Ovary (tissue), 7 donors: ENCODE measurements at regions not wholly inside any gene's neighbourhood (a gene's known extent, or its start where the extent isn't known, plus 50 kb on each side); places are given as distances from the start of the nearest gene placed in this dataset.

ENCODE experiments used
- DNase-seq, 5 donors: peaks; one replicate each; pipeline ENCODE4 v3.0.0-alpha.2; 2019 to 2020
- H3K27ac ChIP-seq, 2 donors: fragments of 200-600 bp; one replicate each; pipeline versions ENCODE4 v1.5.1 to v1.8.0; 2019 to 2022
- H3K27me3 ChIP-seq: fragments of 200-600 bp; one replicate; pipeline ENCODE4 v1.8.0; 2022
- H3K36me3 ChIP-seq: fragments of 200-600 bp; sonication (generic); one replicate; pipeline ENCODE4 v1.5.1; 2019
- H3K4me1 ChIP-seq: one replicate; pipeline ENCODE4 v1.8.1; 2013; ENCODE audit warnings: mild to moderate bottlenecking, moderate library complexity; ENCODE audit not compliant: insufficient read depth
- H3K4me3 ChIP-seq: fragments of 200-600 bp; sonication (generic); one replicate; pipeline ENCODE4 v1.5.1; 2017
- H3K9me3 ChIP-seq, 2 donors: fragments of 200-600 bp in 1 of 2; sonication (generic) in 1 of 2; one replicate each; pipeline versions ENCODE4 v1.5.1 to v1.8.1; 2013 to 2019; ENCODE audit warnings: mild to moderate bottlenecking in 1 of 2, moderate library complexity in 1 of 2
- CTCF ChIP-seq, 3 donors: fragments of 450-650 bp in 2 of 3; fragments of 200-600 bp in 1 of 3; IDR thresholded peaks; one replicate each; pipeline versions ENCODE4 v1.5.1 to v1.8.0; 2016 to 2022; ENCODE audit warnings: antibody characterized with exemption in 3 of 3, mild to moderate bottlenecking in 1 of 3
- EP300 ChIP-seq: sonication (generic); formaldehyde crosslinking; IDR thresholded peaks from one replicate; pipeline ENCODE4 v1.6.1; 2017; ENCODE audit warnings: antibody characterized with exemption
- POLR2A ChIP-seq: fragments of 450-650 bp; IDR thresholded peaks from one replicate; pipeline ENCODE4 v1.6.1; 2017; ENCODE audit warnings: antibody characterized with exemption, mild to moderate bottlenecking, moderate library complexity
- WGBS, 3 donors: extraction: QIAGEN DNeasy Blood & Tissue Kit in 1 of 3; methylation state at CpG; one replicate each; pipeline versions ENCODE4 v1.1.5 to v1.1.7; 2013 to 2017; 5-methylcytosine and 5-hydroxymethylcytosine counted together
- intact Hi-C, 4 donors: fragments of 100-400 bp; cut with DNase I; formaldehyde crosslinking; loops; one replicate each; pipeline versions ENCODE4 v1.11.0 to v1.15.1; 2022 to 2023
- donor health status: DM: no; HTN: no; CAD: no; lungs with moderate emphysema.
- donor health status: DM: no; HTN: no; CAD: no.
- donor health status: Bipolar disorder and iron deficiency.
- donor health status: DM: no; HTN: no; CAD: no.
- donor health status: DM: yes; HTN: yes; CAD: no.

- intact Hi-C loops = loop anchor here in 3 of 4 donors (5.0 to 10.0 kb wide), 3 partner anchors 59 to 373 kb away; partner anchors contain the start of gene LOXHD1 (in 1 of the 3)
- TF ChIP-seq POLR2A = no peak
- no peaks in the 10 kb centered on the region for H3K36me3 ChIP-seq
- no peak overlapping the region for H3K27ac ChIP-seq
- no peaks in the 10 kb centered on the region for H3K9me3 ChIP-seq
- H3K4me1 ChIP-seq = no peaks in the 10 kb centered on the region
- 40 to 47% (median 41%) methylated on average over 4 of the region's 4 CpGs for WGBS, 3 donors
- no peak overlapping the region for H3K4me3 ChIP-seq
- DNase-seq = no peak
- no peaks in the 10 kb centered on the region for H3K27me3 ChIP-seq
Measured at GRCh38 chr18:46283895-46284295, 179.7 kb downstream of the HAUS1 start.

DNA sequence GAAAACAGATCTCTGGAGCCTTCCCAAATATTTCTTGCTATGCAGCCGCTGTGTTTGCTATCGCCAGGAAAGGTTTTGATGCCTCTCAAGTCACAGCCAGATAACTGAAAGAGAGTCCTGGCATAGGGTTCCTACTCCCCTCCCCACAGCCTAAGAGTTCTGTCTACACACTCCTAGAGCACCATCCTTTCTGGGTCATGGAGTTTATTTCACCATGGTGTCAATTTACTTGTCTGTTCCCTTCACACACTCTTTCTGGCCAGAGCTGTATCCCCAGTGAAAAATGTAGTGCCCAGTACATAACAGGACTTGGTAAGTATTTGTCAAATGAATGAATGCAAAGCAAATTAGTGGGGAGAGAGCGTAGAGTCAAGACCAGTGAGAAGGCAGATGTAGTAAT, 185.3 kb downstream of the HAUS1 start:
- 88 to 91% (median 89%) methylated on average over 3 of the region's 3 CpGs for WGBS, 3 donors
- no peaks in the 10 kb centered on the region for H3K27me3 ChIP-seq
- H3K36me3 ChIP-seq = no peaks in the 10 kb centered on the region
- H3K9me3 ChIP-seq = no peaks in the 10 kb centered on the region
- TF ChIP-seq POLR2A (no peak), CTCF (IDR thresholded peaks at IDR 0.05) (no peak)
- intact Hi-C loops = loop anchor here in 2 of 4 donors (5.0 to 10.0 kb wide), 3 partner anchors 65 to 368 kb away; partner anchors contain the start of gene LOXHD1 (in 1 of the 2)
- DNase-seq = no peak
- no peaks in the 10 kb centered on the region for H3K4me1 ChIP-seq
- no peak overlapping the region for H3K4me3 ChIP-seq
- H3K27ac ChIP-seq = no peak overlapping the region

DNA sequence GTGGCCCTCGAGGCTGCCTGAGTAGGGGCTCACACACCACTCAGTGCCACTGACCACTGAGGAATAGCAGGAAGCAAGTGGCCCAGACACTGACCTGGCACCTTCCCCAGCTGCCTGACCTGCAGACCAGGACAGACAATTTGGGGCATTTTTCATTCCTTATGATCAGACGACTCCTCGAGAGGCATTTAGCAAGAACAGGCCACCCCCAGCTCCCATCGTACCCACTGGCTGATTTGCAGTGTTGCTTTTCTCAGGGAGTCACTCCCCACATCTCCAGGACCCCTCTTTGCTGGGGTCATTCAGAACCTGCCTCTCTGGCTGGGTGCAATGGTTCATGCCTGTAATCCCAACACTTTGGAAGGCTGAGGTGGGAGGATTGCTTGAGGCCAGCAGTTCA, 185.7 kb downstream of the HAUS1 start:
- 67 to 77% (median 73%) methylated on average over 4 of the region's 4 CpGs for WGBS, 3 donors
- Histone ChIP-seq H3K4me3 (no peak overlapping the region), H3K27me3 (no peaks in the 10 kb centered on the region), H3K27ac (no peak overlapping the region), H3K4me1 (no peaks in the 10 kb centered on the region), H3K36me3 (no peaks in the 10 kb centered on the region), H3K9me3 (no peaks in the 10 kb centered on the region)
- TF ChIP-seq EP300 (no peak), CTCF (IDR thresholded peaks at IDR 0.05) (no peak), POLR2A (no peak)
- intact Hi-C loops = loop anchor here in 2 of 4 donors (5.0 to 10.0 kb wide), 3 partner anchors 65 to 367 kb away; partner anchors contain the start of gene LOXHD1 (in 1 of the 2)
- DNase-seq = no peak

DNA sequence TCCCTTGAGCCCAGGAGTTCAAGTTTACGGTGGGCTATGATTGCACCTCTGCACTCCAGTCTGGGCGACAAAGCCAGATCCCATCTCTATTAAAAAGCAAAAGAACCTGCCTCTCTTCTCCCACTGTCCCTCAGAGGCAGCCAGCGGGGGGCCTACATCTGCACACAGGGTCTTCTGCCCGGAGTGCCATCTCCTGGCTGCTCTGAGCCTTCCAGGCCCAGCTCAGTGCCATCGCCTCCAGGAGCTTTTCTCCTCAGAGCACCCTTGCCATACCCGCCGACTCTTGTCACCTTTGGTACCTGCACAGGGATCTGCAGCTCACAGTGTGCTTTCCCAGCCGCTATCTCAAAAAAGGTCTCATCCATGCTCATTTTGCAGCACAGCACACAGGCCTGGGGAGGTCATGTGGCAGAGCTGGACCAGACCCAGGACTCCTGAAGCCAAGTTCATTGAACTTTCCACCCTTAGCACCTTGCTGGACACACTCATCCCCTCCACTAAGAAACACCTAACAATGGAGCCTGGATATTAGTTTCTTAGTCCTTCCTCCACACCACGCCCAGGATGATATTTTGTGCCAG, 186.3 kb downstream of the HAUS1 start:
- no peak overlapping the region for H3K27ac ChIP-seq
- intact Hi-C loops = no loop called here
- WGBS, 3 donors = 84 to 89% (median 88%) methylated on average over 9 of the region's 9 CpGs
- H3K36me3 ChIP-seq = no peaks in the 10 kb centered on the region
- TF ChIP-seq EP300 (no peak), CTCF (IDR thresholded peaks at IDR 0.05) (no peak), POLR2A (no peak)
- no peaks in the 10 kb centered on the region for H3K9me3 ChIP-seq
- no peaks in the 10 kb centered on the region for H3K4me1 ChIP-seq
- no peak for DNase-seq
- no peaks in the 10 kb centered on the region for H3K27me3 ChIP-seq
- H3K4me3 ChIP-seq = no peak overlapping the region

- H3K4me3 ChIP-seq = no peak overlapping the region
- no peaks in the 10 kb centered on the region for H3K36me3 ChIP-seq
- intact Hi-C loops = no loop called here
- no peak overlapping the region for H3K27ac ChIP-seq
- H3K9me3 ChIP-seq = no peaks in the 10 kb centered on the region
- H3K27me3 ChIP-seq = no peaks in the 10 kb centered on the region
- TF ChIP-seq EP300 (no peak), CTCF (IDR thresholded peaks at IDR 0.05) (no peak), POLR2A (no peak)
- no peaks in the 10 kb centered on the region for H3K4me1 ChIP-seq
- whole genome bisulfite sequencing, 3 donors = 80 to 91% (median 84%) methylated on average over 4 of the region's 4 CpGs
- no peak for DNase-seq
Measured at GRCh38 chr18:46291149-46291548, 187.0 kb downstream of the HAUS1 start.
